ENCODE measurements at regions not wholly inside any gene's neighbourhood (a gene's known extent, or its start where the extent isn't known, plus 50 kb on each side); places are given as distances from the start of the nearest gene placed in this dataset.
A peak's percentile ranks its signal among the peaks of the same experiment; 100 is the strongest.
"Not testable (repeated sequence)": the region's sequence is repeated elsewhere in the genome, so short reads cannot be mapped to it uniquely, and the experiment has no call there.

DNA sequence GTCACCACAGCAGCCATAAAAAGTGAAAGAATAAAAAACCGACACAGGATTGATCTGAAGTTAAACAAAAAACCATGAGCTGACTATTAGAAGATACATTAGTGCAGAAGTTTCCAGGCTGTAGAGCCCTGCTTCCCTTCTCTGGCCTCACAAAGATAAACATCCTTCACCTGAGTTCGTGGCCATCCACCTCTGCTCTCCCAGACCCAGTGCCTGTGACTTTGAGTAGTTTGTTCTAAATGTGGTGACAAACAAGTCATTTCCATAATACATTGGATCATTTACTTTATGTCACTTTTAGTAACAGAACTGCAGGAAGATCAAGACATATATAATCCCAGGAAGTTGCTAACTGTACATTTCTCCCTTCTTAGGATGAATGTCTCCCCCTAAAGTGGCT, 241.9 kb upstream of the MAP2 start:
- DNase-seq (ENCODE audit: low spot score): no peak

DNA sequence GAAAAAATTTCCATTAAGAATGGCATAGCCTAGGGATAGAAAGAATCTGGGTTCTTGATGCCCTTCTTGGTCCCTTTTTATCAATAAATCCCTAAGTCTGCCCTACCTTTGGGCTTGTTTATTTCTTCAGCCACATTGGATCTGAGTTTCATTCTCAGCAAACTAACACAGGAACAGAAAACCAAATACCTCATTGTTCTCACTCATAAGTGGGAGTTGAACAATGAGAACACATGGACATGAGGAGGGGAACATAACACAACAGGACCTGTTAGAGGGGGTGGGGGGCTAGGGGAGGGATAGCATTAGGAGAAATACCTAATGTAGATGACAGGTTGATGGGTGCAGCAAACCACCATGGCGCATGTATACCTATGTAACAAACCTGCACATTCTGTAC, 237.0 kb upstream of the MAP2 start:
- DNase-seq (ENCODE audit: low spot score): not testable (repeated sequence)

DNA sequence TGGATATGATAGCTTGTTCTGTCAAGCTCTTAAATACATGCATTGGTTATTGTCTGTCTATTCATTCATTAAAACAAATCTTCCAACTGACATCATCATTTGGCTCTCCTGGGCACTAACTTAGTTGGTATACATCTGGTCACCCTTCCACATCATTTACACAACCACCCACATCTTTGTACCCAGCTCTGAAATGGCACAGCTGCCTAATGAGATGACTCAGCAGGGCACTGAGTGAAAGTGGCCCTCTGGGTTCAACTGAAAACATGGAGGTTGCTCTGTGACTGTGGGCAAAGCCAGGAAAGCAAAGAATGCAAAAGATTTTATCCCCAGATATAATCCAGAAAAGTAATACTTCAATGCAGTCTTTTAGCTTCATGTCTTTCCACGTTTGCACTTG, 234.0 kb upstream of the MAP2 start:
- no peak for DNase-seq (ENCODE audit: low spot score)

DNA sequence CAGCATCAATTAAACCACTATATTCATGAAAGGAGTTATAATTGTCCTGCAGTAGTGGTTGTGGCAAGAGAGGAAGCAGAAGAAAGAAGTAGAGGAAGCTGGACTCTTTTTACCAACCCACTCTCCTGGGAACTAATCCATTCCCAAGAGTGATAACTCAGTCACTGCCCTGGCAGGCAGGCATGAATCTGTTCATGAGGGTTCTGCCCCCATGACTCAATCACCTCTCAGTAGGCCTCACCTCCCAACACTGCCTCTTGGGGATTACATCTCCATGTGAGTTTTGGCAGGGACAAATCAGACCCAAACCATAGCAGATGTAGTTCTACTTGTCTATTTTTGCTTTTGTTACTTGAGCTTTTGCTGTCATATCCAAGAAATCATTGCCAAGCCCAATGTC, 232.7 kb upstream of the MAP2 start:
- no peak for DNase-seq (ENCODE audit: low spot score)

DNA sequence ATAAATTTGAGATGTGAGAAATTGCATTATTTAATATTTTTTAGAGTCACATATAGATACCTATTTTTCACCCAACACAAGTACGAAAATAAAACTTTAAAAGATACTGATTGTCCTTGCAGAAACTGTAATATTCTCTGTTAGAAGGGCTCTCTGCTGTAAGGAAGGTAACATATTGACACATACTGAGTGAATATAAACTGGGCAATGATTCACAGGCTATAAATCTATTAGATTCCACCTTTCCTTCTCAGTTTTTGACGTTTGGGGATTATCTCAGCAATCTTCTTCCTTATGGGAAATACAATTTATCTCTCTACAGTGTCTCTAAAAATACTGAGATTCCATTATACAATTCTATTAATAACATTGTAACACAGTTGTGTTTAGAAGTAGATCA, 229.1 kb upstream of the MAP2 start:
- DNase-seq (ENCODE audit: low spot score): no peak

DNA sequence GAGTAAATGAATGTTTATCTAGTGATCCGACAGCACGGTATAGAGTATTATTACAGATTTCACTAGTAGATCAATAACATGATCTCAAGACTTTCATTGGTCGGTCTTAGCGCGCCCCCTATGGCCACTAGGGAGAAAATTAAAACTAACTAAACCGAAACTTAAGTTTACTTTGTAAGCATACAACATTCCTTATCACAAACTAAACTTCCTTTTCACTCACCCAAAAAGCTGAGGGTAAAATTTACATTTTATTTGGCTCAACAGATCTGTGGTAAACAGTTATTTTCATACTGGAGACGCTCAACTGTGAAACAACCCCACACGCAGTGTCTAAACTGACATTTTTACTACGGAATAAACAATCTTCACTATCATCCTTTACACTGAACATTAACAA, 215.6 kb upstream of the MAP2 start:
- DNase-seq (ENCODE audit: low spot score): peak; percentile 12

DNA sequence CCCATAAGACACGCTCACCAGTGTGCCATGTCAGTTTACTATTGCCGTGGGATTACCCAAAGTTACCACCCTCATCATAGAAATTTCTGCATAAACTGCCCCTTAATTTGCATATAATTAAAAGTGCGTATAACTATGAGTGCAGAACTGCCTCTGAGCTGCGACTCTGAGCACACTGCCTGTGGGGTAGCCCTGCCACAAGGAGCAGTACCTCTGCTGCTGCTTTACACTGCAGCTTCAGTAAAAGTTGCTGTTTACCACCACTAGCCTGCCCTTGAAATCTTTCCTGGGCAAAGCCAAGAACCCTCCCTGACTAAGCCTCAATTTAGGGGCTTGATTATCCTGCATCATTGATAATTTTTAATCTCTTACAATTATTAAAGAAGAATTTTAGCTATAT, 213.9 kb upstream of the MAP2 start:
- no peak for DNase-seq (ENCODE audit: low spot score)

DNA sequence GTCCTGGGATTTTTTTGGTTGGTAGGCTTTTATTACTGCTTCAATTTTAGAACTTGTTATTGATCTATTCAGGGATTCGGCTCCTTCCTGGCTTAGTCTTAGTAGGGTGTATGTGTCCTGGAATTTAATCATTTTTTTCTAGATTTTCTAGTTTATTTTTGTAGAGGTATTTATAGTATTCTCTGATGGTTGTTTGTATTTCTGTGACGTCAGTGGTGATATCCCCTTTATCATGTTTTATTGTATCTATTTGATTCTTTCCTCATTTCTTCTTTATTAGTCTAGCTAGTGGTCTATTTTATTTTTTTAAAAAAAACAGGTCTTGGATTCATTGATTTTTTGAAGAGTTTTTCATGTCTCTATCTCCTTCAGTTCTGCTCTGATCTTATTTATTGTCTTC, 193.3 kb upstream of the MAP2 start:
- DNase-seq (ENCODE audit: low spot score): no peak

DNA sequence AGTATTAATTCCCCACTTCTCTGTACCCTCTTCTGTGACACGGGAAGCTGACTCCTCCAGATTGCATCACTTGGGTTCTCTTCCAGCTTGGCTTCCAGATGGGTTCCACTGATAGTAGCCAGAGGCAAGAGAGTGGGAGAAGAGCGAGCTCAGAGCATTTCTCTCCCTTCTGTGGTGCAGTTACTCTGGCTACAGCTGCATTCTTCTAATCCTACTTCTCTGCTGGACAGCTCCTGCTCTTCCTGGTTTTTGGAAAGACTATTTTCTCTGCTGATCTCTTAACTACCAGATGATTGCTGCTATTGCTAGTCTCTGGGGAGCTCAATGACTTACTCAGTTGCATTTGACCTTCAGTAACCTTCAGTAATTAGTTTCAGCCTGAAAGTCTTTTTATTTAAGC, 187.5 kb upstream of the MAP2 start:
- no peak for DNase-seq (ENCODE audit: low spot score)

DNA sequence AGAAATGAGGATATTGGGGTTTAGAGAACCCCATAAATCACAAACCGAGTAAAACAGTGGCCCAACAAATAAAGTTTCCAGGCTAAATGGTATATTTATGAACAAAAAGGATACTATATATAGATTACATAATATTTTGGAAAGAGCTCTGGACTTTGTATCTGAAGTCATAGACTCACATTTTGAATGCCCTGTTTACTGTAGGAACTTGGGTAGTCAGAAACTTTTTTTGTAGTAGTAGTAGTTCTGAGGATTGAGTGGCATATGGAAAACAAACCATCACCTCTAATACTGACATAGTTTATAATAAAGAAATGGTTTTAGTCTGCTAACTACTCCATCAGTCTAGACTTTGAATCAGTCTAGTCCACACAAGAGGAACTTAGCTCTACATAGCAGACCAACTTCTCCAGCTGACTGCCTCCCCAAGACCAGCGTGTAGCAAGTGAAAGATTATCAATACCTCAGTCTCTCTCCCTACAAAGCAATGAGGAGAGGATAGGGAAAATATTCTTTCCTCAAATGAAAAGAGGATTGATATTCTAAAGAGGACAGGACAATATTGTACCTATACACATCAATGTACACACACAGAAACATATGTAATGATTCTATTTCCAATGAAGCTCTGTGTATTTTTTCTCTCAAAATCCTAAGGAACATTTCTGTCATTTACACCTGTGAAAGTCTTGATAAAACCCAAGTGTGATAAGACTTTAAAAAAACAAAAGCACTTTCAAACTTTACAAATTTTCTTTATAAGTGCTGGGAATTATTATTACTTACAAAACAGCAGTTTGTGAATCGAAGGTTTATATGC, 184.9 kb upstream of the MAP2 start:
- DNase-seq (ENCODE audit: low spot score): no peak

DNA sequence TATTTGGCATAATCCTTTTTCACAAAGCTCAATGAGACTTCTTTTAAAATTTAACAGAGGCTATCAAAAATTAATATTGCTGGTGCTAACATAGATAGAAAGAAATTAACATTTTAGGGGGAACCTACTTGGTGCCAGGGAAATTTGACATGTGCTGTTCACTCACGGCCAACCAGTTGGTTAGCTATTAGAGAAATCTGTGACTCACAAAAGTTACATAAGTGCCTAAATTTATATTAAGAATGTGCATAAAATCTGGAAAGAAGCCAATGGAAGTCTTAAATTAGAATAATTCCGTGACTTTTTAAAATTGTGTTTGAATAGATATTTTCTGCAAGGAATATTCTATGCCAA, 184.3 kb upstream of the MAP2 start:
- no peak for DNase-seq (ENCODE audit: low spot score)

DNA sequence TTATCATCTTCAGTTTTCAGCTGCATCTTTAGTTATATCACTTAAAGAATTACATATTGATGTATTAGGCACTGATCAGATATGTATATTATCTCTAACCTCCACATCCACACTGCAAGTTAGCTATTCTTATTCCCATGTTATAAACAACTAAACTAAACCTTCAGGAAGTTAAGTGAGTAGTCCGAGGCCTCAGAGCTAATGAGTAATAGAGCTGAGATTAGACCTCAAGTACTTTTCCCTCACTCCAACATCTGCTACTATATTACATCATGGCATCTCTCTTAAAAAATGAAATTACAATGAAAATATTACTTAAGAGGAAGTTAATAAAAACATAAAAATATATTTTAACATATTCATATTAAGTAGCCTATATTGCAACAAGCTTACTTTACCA, 183.6 kb upstream of the MAP2 start:
- DNase-seq (ENCODE audit: low spot score): no peak

DNA sequence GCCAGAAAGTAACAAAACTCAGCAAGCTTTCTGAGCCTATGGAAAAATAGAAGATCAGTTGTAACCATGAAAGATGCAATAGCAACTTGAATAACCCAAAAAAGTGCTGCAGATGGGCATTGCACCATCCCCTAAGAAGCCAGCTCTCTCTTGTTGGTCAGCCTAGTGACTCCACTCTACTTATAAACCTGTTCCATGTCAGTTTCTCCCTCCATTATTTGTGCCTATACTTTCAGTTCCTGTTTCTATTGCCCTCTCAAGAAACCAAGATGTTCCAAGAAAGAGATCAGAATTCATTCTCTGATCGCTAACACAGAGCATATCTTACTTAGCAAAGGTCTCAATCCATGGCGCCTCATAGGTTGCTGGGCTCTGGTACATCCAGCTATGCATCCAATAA, 170.3 kb upstream of the MAP2 start:
- DNase-seq (ENCODE audit: low spot score): no peak

DNA sequence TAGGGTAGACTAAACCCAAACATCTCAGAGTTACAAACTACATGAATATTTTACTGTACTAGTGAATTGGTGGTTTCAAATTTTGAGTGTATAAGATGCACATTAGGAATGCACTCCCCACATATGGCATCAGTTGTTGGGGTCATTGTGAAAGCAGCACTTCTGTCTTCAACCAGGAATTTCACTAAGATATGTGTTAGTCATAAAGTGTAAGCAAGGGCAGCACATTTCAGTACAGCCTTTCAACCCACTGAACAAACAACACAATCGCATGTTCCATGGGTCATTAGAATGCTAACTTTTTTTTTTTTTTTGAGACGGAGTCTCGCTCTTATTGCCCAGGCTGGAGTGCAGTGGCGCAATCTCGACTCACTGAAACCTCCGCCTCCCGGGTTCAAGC, 164.1 kb upstream of the MAP2 start:
- DNase-seq (ENCODE audit: low spot score): peak; percentile 5

DNA sequence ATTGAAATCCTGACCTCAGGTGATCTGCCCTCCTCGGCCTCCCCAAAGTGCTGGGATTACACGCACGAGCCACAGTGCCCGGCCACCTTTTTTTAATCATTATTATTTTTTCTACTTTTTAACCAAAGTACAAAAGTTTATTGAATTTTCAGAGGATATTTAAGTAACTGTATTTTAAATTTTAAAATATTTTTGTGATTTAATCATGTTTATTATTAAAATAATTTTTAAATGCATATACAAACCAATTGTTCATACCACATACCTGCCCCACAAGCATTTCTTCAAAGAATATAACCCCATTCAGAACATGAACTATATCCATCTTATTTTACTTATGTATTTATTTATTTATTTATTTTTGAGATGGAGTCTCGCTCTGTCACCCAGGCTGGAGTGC, 163.6 kb upstream of the MAP2 start:
- DNase-seq (ENCODE audit: low spot score): no peak

DNA sequence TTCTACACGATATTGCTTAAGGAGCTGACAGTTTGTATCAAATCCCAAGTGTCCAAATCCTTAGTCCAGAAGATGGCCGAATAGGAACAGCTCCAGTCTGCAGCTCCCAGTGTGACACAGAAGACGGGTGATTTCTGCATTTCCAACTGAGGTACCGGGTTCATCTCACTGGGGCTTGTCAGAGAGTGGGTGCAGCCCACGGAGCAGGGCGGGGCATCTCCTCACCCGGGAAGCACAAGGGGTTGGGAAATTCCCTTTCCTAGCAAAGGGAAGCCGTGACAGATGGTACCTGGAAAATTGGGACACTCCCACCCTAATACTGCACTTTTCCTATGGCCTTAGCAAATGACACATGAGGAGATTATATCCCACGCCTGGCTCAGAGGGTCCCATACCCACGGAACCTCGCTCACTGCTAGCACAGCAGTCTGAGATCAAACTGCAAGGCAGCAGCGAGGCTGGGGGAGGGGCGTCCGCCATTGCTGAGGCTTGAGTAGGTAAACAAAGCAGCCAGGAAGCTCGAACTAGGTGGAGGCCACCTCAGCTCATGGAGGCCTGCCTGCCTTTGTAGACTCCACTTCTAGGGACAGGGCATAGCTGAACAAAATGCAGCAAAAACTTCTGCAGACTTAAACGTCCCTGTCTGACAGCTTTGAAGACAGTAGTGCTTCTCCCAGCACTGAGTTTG, 162.3 kb upstream of the MAP2 start:
- not testable (repeated sequence) for DNase-seq (ENCODE audit: low spot score)

DNA sequence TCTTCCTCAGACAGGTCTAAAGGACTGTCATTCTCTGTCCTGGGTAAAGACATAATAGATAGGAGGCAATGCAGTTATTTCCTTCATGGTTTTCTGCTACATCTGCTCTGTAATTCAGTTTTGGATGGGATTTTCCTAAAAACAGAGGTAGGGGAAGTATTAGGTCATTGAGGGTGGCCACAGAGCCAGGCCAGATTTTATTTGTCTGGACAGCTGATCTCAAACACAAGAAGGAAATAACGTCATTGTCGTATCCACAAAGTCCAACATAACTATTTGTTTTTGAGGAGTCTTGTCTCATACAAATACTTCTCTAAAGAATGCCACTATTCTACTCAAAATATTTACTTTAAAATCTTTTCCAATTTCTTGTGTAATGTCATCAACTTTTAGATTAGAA, 154.8 kb upstream of the MAP2 start:
- no peak for DNase-seq (ENCODE audit: low spot score)

DNA sequence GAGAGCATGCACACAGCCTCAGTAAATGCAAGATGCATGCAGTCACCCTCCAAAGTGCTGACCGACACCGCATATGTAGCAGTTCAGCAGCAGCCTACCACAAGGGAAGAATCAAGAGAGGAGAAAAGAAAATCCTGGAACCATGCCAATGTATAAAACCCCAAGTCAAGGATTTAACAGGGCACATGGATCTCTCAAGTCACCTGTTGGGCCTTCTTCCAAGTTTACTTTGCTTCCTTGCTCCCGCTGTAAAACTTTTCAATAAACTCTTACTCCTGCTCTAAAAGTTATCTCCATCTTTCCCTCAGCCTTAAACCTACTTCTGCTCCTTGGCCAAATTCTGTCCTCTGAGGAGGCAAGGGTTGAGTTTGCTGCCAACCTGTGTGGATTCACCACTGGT, 147.8 kb upstream of the MAP2 start:
- no peak for DNase-seq (ENCODE audit: low spot score)

DNA sequence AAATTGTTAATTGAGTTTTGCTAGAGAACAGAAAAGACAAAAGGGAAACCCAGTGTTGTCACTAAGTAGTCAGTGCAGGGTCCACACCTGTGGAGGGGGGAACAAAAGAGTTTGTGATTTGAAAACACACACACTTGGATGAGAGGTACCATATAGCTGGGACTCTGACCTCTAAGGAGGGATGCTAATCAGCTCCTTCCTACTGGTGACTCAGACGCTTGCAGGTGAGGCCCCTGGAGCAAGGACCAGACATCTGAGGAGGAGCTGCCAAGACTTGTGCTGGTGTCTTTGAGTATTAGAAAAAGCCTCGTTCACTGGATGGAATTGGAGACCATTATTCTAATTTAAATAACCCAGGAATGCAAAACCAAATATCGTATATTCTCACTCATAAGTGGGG, 146.4 kb upstream of the MAP2 start:
- DNase-seq (ENCODE audit: low spot score): no peak

DNA sequence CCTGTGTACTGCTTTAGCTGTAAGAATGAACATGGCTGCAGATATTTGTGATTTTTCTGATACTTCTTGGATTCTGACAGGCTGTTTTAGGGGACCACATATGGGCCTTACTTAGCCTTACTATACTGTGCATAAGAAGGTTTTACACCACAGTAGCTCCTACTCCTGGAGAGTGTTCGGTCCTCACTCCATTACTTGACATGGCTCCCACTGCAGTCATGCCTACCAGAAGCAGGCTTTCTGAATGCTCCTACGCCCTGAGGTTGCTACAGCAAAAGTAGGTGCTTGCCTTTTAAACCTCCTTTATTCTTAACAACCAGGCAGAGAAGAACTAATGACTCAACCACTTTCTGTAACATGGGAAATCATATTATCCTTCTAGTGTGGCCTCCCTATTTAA, 125.2 kb upstream of the MAP2 start:
- no peak for DNase-seq (ENCODE audit: low spot score)

DNA sequence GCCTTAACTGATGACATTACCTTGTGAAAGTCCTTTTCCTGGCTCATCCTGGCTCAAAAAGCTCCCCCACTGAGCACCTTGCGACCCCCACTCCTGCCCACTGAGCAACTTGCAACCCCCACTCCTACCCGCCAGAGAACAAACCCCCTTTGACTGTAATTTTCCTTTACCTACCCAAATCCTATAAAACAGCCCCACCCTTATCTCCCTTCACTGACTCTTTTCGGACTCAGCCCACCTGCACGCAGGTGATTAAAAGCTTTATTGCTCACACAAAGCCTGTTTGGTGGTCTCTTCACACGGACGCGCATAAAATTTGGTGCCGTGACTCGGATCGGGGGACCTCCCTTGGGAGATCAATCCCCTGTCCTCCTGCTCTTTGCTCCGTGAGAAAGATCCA, 124.4 kb upstream of the MAP2 start:
- DNase-seq (ENCODE audit: low spot score): not testable (repeated sequence)

DNA sequence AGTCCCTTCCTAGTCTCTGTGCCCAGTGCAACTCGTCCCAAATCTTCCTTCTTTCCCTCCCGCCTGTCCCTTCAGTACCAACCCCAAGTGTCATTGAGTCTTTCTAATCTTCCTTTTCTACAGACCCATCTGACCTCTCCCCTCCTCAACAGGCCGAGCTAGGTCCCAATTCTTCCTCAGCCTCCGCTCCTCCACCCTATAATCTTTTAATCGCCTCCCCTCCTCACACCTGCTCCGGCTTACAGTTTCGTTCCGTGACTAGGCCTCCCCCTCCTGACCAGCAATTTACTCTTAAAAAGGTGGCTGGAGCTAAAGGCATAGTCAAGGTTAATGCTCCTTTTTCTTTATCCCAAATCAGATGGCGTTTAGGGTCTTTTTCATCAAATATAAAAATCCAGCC, 123.1 kb upstream of the MAP2 start:
- DNase-seq (ENCODE audit: low spot score): not testable (repeated sequence)

DNA sequence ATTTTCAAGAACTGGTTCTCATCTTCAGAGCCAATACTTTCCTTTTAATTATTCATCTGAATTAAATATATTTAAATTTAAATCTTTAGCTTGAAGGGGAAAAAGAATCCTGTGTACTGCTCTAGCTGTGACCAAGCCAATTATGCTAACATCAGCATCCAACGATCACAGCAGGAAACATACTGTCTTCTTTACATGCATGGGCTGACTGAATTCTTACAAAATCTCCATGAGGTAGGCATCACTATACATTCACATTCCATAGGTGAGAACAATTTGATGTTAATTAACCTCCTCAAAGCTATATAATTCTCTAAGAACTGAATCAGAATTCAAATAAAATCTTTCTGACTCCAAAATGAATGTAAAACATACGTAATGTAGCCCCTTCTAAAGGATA, 118.8 kb upstream of the MAP2 start:
- no peak for DNase-seq (ENCODE audit: low spot score)

DNA sequence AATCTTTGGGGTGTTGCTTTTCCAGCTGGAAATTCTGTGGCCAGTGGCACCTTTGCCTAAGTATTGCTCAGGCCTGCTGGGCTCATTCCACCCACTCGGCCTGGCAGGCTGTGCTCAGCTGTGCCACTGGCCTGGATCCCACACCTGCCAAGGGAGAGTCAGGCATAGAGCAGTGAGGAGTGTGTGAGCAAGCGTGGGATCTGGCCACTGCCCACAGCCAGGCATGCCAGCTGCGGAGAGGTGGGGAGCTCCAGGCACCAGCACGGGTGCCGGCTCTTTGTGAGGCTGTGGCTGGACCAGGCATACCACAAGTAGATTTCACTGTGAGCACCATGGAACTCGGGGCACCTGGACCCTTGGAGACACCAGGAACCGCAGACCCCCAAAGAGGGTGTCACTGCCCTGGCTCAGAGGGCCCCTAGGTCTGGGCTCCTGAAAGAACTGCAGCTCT, 118.1 kb upstream of the MAP2 start:
- no peak for DNase-seq (ENCODE audit: low spot score)

Data from HuH-7 (cell line).